ENCODE measurements at regions not wholly inside any gene's neighbourhood (a gene's known extent, or its start where the extent isn't known, plus 50 kb on each side); places are given as distances from the start of the nearest gene placed in this dataset.

GRCh38 chr2:220309215-220309614 lies 681.8 kb downstream of the SLC4A3 start:
- DNase-seq: no peak

GRCh38 chr2:220310451-220310861 lies 683.0 kb downstream of the SLC4A3 start:
- no peak for DNase-seq

GRCh38 chr2:220315098-220315823 lies 687.8 kb downstream of the SLC4A3 start:
- DNase-seq: no peak

GRCh38 chr2:220318037-220318436 lies 690.6 kb downstream of the SLC4A3 start:
- DNase-seq: no peak

GRCh38 chr2:220318508-220318907 lies 691.1 kb downstream of the SLC4A3 start:
- no peak for DNase-seq

- no peak for DNase-seq
Measured at GRCh38 chr2:220320326-220320725, 692.9 kb downstream of the SLC4A3 start.

- DNase-seq: no peak
Measured at GRCh38 chr2:220332886-220333285, 705.5 kb downstream of the SLC4A3 start.

GRCh38 chr2:220334210-220334609 lies 706.8 kb downstream of the SLC4A3 start:
- no peak for DNase-seq

- no peak for DNase-seq
Measured at GRCh38 chr2:220334871-220335590, 707.6 kb downstream of the SLC4A3 start.

- no peak for DNase-seq
Measured at GRCh38 chr2:220335591-220335915, 708.1 kb downstream of the SLC4A3 start.

- DNase-seq: no peak
Measured at GRCh38 chr2:220336771-220337170, 709.3 kb downstream of the SLC4A3 start.

GRCh38 chr2:220337611-220338440 lies 710.4 kb downstream of the SLC4A3 start:
- DNase-seq: no peak

- no peak for DNase-seq
Measured at GRCh38 chr2:220341014-220341413, 713.6 kb downstream of the SLC4A3 start.

GRCh38 chr2:220346919-220347318 lies 719.5 kb downstream of the SLC4A3 start:
- DNase-seq: no peak

GRCh38 chr2:220347626-220348025 lies 720.2 kb downstream of the SLC4A3 start:
- DNase-seq: no peak

- no peak for DNase-seq
Measured at GRCh38 chr2:220348206-220348605, 720.8 kb downstream of the SLC4A3 start.

- DNase-seq: no peak
Measured at GRCh38 chr2:220353897-220354296, 726.5 kb downstream of the SLC4A3 start.

- DNase-seq: no peak
Measured at GRCh38 chr2:220356076-220356475, 728.6 kb downstream of the SLC4A3 start.

- DNase-seq: no peak
Measured at GRCh38 chr2:220365023-220365422, 737.6 kb downstream of the SLC4A3 start.

- DNase-seq: no peak
Measured at GRCh38 chr2:220366765-220367164, 739.3 kb downstream of the SLC4A3 start.

GRCh38 chr2:220370764-220371163 lies 743.3 kb downstream of the SLC4A3 start:
- no peak for DNase-seq

GRCh38 chr2:220371211-220371610 lies 743.8 kb downstream of the SLC4A3 start:
- no peak for DNase-seq

GRCh38 chr2:220373878-220374277 lies 746.4 kb downstream of the SLC4A3 start:
- DNase-seq: peak; percentile 53

GRCh38 chr2:220374282-220374681 lies 746.9 kb downstream of the SLC4A3 start:
- DNase-seq: no peak
